ENCODE measurements at regions not wholly inside any gene's neighbourhood (a gene's known extent, or its start where the extent isn't known, plus 50 kb on each side); places are given as distances from the start of the nearest gene placed in this dataset.

- intact Hi-C loops (cut with micrococcal nuclease; ENCODE audit: unreplicated experiment) = no loop called here
- H3K4me3 ChIP-seq (ENCODE audit: low read depth, low read length, poor library complexity, severe bottlenecking) = no peak overlapping the region
- no peak for TF ChIP-seq EZH2phosphoT487 (IDR thresholded peaks at IDR 0.05; ENCODE audit: borderline replicate concordance, low read depth, low read length)
- no peak for TF ChIP-seq CTCF (conservative IDR thresholded peaks at IDR 0.05; ENCODE audit: low read length)
These were observed 539.4 kb upstream of the BTBD3 start for GRCh38 chr20:11378252-11378651.

GRCh38 chr20:11379257-11380011 is 538.3 kb upstream of the BTBD3 start:
- Histone ChIP-seq H3K9me2 (ENCODE audit: insufficient read depth, low read length) (no peaks in the 10 kb centered on the region), H3K79me2 (ENCODE audit: insufficient read depth, low read depth, low read length) (no peaks in the 10 kb centered on the region), H3K4me1 (ENCODE audit: insufficient read depth, low read length, poor library complexity, severe bottlenecking) (no peaks in the 10 kb centered on the region), H3K4me2 (ENCODE audit: low read length) (no peak overlapping the region), H3K36me3 (ENCODE audit: insufficient read depth, low read length) (no peaks in the 10 kb centered on the region), H3K9me3 (ENCODE audit: low read length) (no peaks in the 10 kb centered on the region), H4K20me1 (ENCODE audit: insufficient read depth, low read length) (no peaks in the 10 kb centered on the region), H2AFZ (ENCODE audit: low read length) (no peak overlapping the region), H3K4me3 (ENCODE audit: low read depth, low read length, poor library complexity, severe bottlenecking) (no peak overlapping the region), H3K27ac (ENCODE audit: low read depth, low read length, poor library complexity, severe bottlenecking) (no peak overlapping the region)
- no peak for TF ChIP-seq EZH2phosphoT487 (IDR thresholded peaks at IDR 0.05; ENCODE audit: borderline replicate concordance, low read depth, low read length)
- TF ChIP-seq CTCF (conservative IDR thresholded peaks at IDR 0.05; ENCODE audit: low read length) = no peak
- CTCF ChIA-PET (ENCODE audit: unreplicated experiment) = no interaction called here
- no peak for DNase-seq (ENCODE audit: low spot score)
- intact Hi-C loops (cut with micrococcal nuclease; ENCODE audit: unreplicated experiment) = no loop called here
- POLR2A ChIA-PET = no interaction called here
- BruUV-seq (replicated peaks) = no TSS peak

More at GRCh38 chr20:11378252-11378651, 539.4 kb upstream of the BTBD3 start:
- BruUV-seq (replicated peaks) = no TSS peak
- Histone ChIP-seq H3K27ac (ENCODE audit: low read depth, low read length, poor library complexity, severe bottlenecking) (no peak overlapping the region), H3K9me2 (ENCODE audit: insufficient read depth, low read length) (no peaks in the 10 kb centered on the region), H3K9me3 (ENCODE audit: low read length) (no peaks in the 10 kb centered on the region), H3K36me3 (ENCODE audit: insufficient read depth, low read length) (no peaks in the 10 kb centered on the region), H3K79me2 (ENCODE audit: insufficient read depth, low read depth, low read length) (no peaks in the 10 kb centered on the region), H4K20me1 (ENCODE audit: insufficient read depth, low read length) (no peaks in the 10 kb centered on the region), H3K4me2 (ENCODE audit: low read length) (no peak overlapping the region), H3K4me1 (ENCODE audit: insufficient read depth, low read length, poor library complexity, severe bottlenecking) (no peaks in the 10 kb centered on the region), H2AFZ (ENCODE audit: low read length) (no peak overlapping the region)
- POLR2A ChIA-PET = no interaction called here
- DNase-seq (ENCODE audit: low spot score) = no peak
- CTCF ChIA-PET (ENCODE audit: unreplicated experiment) = no interaction called here

- H3K27ac ChIP-seq (ENCODE audit: low read depth, low read length, poor library complexity, severe bottlenecking) = no peak overlapping the region
- TF ChIP-seq EZH2phosphoT487 (IDR thresholded peaks at IDR 0.05; ENCODE audit: borderline replicate concordance, low read depth, low read length) (no peak), CTCF (conservative IDR thresholded peaks at IDR 0.05; ENCODE audit: low read length) (no peak)
- no peaks in the 10 kb centered on the region for H3K79me2 ChIP-seq (ENCODE audit: insufficient read depth, low read depth, low read length)
- H4K20me1 ChIP-seq (ENCODE audit: insufficient read depth, low read length) = no peaks in the 10 kb centered on the region
- H3K4me2 ChIP-seq (ENCODE audit: low read length) = no peak overlapping the region
- no peaks in the 10 kb centered on the region for H3K4me1 ChIP-seq (ENCODE audit: insufficient read depth, low read length, poor library complexity, severe bottlenecking)
- H2AFZ ChIP-seq (ENCODE audit: low read length) = no peak overlapping the region
- POLR2A ChIA-PET = no interaction called here
- no peak for DNase-seq (ENCODE audit: low spot score)
- H3K36me3 ChIP-seq (ENCODE audit: insufficient read depth, low read length) = no peaks in the 10 kb centered on the region
- H3K4me3 ChIP-seq (ENCODE audit: low read depth, low read length, poor library complexity, severe bottlenecking) = no peak overlapping the region
- intact Hi-C loops (cut with micrococcal nuclease; ENCODE audit: unreplicated experiment) = no loop called here
- CTCF ChIA-PET (ENCODE audit: unreplicated experiment) = no interaction called here
- no TSS peak for BruUV-seq (replicated peaks)
- no peaks in the 10 kb centered on the region for H3K9me2 ChIP-seq (ENCODE audit: insufficient read depth, low read length)
- H3K9me3 ChIP-seq (ENCODE audit: low read length) = no peaks in the 10 kb centered on the region
These were observed 537.4 kb upstream of the BTBD3 start for GRCh38 chr20:11380283-11380682.
